ENCODE measurements at regions not wholly inside any gene's neighbourhood (a gene's known extent, or its start where the extent isn't known, plus 50 kb on each side); places are given as distances from the start of the nearest gene placed in this dataset.

GRCh38 chr2:182606728-182607681, 109.1 kb upstream of the DNAJC10 start (continued):
- TF ChIP-seq EP300 (IDR thresholded peaks at IDR 0.05; ENCODE audit: borderline replicate concordance in 1 of 2, control insufficient read depth in 1 of 2, low read depth in 2 of 2, low read length in 2 of 2) (no peak), ZBED1 (IDR thresholded peaks at IDR 0.05; ENCODE audit: borderline replicate concordance) (no peak), FOS (IDR thresholded peaks at IDR 0.05; ENCODE audit: borderline replicate concordance, extremely low read depth, insufficient read length) (no peak), ELK1 (IDR thresholded peaks at IDR 0.05; ENCODE audit: low read depth, low read length) (no peak), REST (IDR thresholded peaks at IDR 0.05; ENCODE audit: low read depth, low read length) (no peak), ZNF622 (IDR thresholded peaks at IDR 0.05) (no peak), E4F1 (IDR thresholded peaks at IDR 0.05; ENCODE audit: borderline replicate concordance, partially characterized antibody) (no peak), SMAD1 (IDR thresholded peaks at IDR 0.05; ENCODE audit: low read depth, partially characterized antibody) (no peak), RFX5 (IDR thresholded peaks at IDR 0.05; ENCODE audit: low read depth, low read length) (no peak), CBX5 (IDR thresholded peaks at IDR 0.05; ENCODE audit: low read depth) (no peak), YBX1 (IDR thresholded peaks at IDR 0.05) (no peak), RCOR1 (conservative IDR thresholded peaks at IDR 0.05; ENCODE audit: low read depth, low read length) (no peak), CEBPB (IDR thresholded peaks at IDR 0.05; ENCODE audit: borderline replicate concordance in 1 of 2, low read depth in 2 of 2, low read length in 2 of 2) (no peak), PAX8 (IDR thresholded peaks at IDR 0.05) (no peak), FOXK2 (IDR thresholded peaks at IDR 0.05) (no peak), HDAC6 (IDR thresholded peaks at IDR 0.05; ENCODE audit: unreplicated experiment) (no peak), SRF (IDR thresholded peaks at IDR 0.05; ENCODE audit: low read depth in 2 of 2, low read length in 2 of 2) (no peak), ZNF687 (IDR thresholded peaks at IDR 0.05) (no peak)

Data from GM12878 (cell line).